ENCODE measurements at regions not wholly inside any gene's neighbourhood (a gene's known extent, or its start where the extent isn't known, plus 50 kb on each side); places are given as distances from the start of the nearest gene placed in this dataset.

DNA sequence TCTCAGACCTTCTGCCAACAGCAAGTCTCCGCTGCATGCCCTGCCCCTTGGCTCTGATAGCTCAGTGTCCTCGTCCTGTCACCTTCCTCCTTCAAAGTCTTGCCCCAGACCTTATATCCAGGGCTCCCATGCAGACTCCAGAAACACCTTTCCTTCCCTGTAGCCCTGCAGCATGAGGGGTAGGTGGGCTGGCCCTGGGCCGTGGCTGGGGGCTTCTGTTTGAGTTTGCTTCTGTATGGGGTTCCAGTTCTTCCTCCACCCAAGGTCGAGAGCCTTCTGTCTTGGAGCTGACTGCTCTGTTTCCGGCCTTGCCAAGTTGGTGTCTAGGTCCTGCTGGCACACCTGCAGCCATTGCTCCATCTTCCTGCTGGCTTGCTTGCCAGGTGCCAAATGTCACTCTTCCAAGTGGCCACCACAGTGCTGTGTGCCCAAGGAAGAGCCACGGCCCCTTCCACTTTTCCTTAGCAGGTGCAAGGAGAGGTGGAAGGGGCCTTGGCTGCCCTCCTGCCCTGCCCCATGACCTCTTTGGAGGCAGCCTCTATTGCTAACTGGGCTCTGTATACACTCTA, 74.8 kb upstream of the NECTIN1 start:
- Histone ChIP-seq H3K4me2 (ENCODE audit: insufficient read depth, low read length) (no peak overlapping the region), H3K4me3 (no peak overlapping the region), H2AFZ (ENCODE audit: low read depth, low read length) (no peak overlapping the region), H3K27ac (ENCODE audit: extremely low read depth, low read depth, low read length) (no peak overlapping the region), H3K9ac (ENCODE audit: insufficient read depth in 1 of 2, low read depth in 2 of 2, low read length in 2 of 2) (no peak overlapping the region), H3K4me1 (replicated peaks in 1 of 2; ENCODE audit: control insufficient read depth in 2 of 2, insufficient read depth in 2 of 2, low read length in 2 of 2) (no peaks in the 10 kb centered on the region), H3K79me2 (ENCODE audit: control insufficient read depth, insufficient read depth, low read length) (no peaks in the 10 kb centered on the region), H3K27me3 (ENCODE audit: control insufficient read depth in 2 of 2, insufficient read depth in 2 of 2, low read length in 2 of 2) (peaks cover 0 to 49% of the 10 kb centered on the region in 2 experiments; a peak in 2 of 5 replicates), H4K20me1 (replicated peaks; ENCODE audit: control insufficient read depth, insufficient read depth, low read length) (peaks cover 8% of the 10 kb centered on the region), H3K9me3 (replicated peaks; ENCODE audit: control insufficient read depth, insufficient read depth, low read depth, low read length) (no peaks in the 10 kb centered on the region), H3K9me1 (ENCODE audit: control insufficient read depth, insufficient read depth, low read length) (no peaks in the 10 kb centered on the region), H3K36me3 (ENCODE audit: control insufficient read depth, insufficient read depth, low read length) (no peaks in the 10 kb centered on the region)
- intact Hi-C loops (cut with micrococcal nuclease): no loop called here
- ATAC-seq (no peak), DNase-seq (ENCODE audit: extremely low read depth in 1 of 4, low spot score in 3 of 4) (no peak), FAIRE-seq (no peak)
- WGBS (ENCODE audit: insufficient coverage, low coverage, missing lambda C conversion rate): 0% methylated on average over 6 of the region's 6 CpGs
- in situ Hi-C loops (cut with MboI): no loop called here
- ChIA-PET CTCF (ENCODE audit: low intra/inter-chr PET ratio) (no interaction called here), POLR2A (interaction anchor here (0.6 kb wide), 1 partner anchor 466 kb away, joined by 3 read pairs; no protein-coding TSS in a partner anchor)
- TF ChIP-seq ZNF444 (CRISPR knock-in tag; IDR thresholded peaks at IDR 0.05) (no peak), HDAC2 (IDR thresholded peaks at IDR 0.05) (no peak), ZNF77 (CRISPR knock-in tag; IDR thresholded peaks at IDR 0.05) (no peak)
- no TSS peak for BruUV-seq (replicated peaks)

- FAIRE-seq (no peak), DNase-seq (ENCODE audit: extremely low read depth in 1 of 4, low spot score in 3 of 4) (no peak), ATAC-seq (no peak)
- peaks cover 0 to 44% of the 10 kb centered on the region in 2 experiments; a peak in 2 of 5 replicates for H3K27me3 ChIP-seq (ENCODE audit: control insufficient read depth in 2 of 2, insufficient read depth in 2 of 2, low read length in 2 of 2)
- H3K36me3 ChIP-seq (ENCODE audit: control insufficient read depth, insufficient read depth, low read length): no peaks in the 10 kb centered on the region
- H3K4me1 ChIP-seq (replicated peaks in 1 of 2; ENCODE audit: control insufficient read depth in 2 of 2, insufficient read depth in 2 of 2, low read length in 2 of 2): no peaks in the 10 kb centered on the region
- intact Hi-C loops (cut with micrococcal nuclease): no loop called here
- no peak overlapping the region for H3K9ac ChIP-seq (ENCODE audit: insufficient read depth in 1 of 2, low read depth in 2 of 2, low read length in 2 of 2)
- H3K4me3 ChIP-seq: no peak overlapping the region
- H3K9me1 ChIP-seq (ENCODE audit: control insufficient read depth, insufficient read depth, low read length): no peaks in the 10 kb centered on the region
- H3K27ac ChIP-seq (ENCODE audit: extremely low read depth, low read depth, low read length): no peak overlapping the region
- WGBS (ENCODE audit: insufficient coverage, low coverage, missing lambda C conversion rate): 0% methylated on average over 6 of the region's 6 CpGs
- no peak for TF ChIP-seq KAT7 (CRISPR knock-in tag; IDR thresholded peaks at IDR 0.05; ENCODE audit: borderline replicate concordance)
- BruUV-seq (replicated peaks): no TSS peak
- H3K9me3 ChIP-seq (replicated peaks; ENCODE audit: control insufficient read depth, insufficient read depth, low read depth, low read length): no peaks in the 10 kb centered on the region
- H4K20me1 ChIP-seq (replicated peaks; ENCODE audit: control insufficient read depth, insufficient read depth, low read length): peaks cover 8% of the 10 kb centered on the region
- no peaks in the 10 kb centered on the region for H3K79me2 ChIP-seq (ENCODE audit: control insufficient read depth, insufficient read depth, low read length)
- H3K4me2 ChIP-seq (ENCODE audit: insufficient read depth, low read length): no peak overlapping the region
- in situ Hi-C loops (cut with MboI): no loop called here
- CTCF ChIA-PET (ENCODE audit: low intra/inter-chr PET ratio): no interaction called here
- no peak overlapping the region for H2AFZ ChIP-seq (ENCODE audit: low read depth, low read length)
- POLR2A ChIA-PET: no interaction called here
Observed at GRCh38 chr11:119803139-119803538, 74.1 kb upstream of the NECTIN1 start.

Measured in K562 (cell line).